ENCODE measurements at regions not wholly inside any gene's neighbourhood (a gene's known extent, or its start where the extent isn't known, plus 50 kb on each side); places are given as distances from the start of the nearest gene placed in this dataset.
"Not testable (repeated sequence)": the region's sequence is repeated elsewhere in the genome, so short reads cannot be mapped to it uniquely, and the experiment has no call there.

DNA sequence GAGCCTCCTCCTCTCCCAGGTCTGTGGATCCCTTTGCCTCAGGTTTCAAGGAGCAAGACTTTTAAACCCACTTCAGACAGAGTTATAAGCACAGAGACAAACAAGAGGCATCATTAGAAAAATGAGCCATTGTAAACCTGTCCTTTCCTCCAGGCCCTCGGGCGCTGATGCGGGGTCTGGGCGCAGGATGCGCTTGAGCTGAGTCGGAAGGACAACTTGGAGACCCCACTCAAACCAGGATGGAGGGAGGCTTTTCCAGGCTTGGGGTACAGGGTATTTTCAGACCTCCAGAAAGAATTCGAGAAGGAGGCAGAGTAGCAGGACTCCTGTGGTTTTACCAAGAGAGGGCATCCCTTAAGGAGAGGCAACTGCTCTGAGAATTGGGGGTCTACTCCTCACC is 155.6 kb downstream of the NUFIP1 start:
- Mint-ChIP-seq H3K4me3 (no peak overlapping the region), H3K27me3 (ENCODE audit: insufficient read depth) (no peaks in the 10 kb centered on the region), H3K4me1 (ENCODE audit: low read depth) (peaks cover 16% of the 10 kb centered on the region), H3K27ac (no peak overlapping the region), H3K9me3 (no peaks in the 10 kb centered on the region), H3K36me3 (ENCODE audit: low read depth) (no peaks in the 10 kb centered on the region)
- no peak for DNase-seq
- TF ChIP-seq, protein P1, sequence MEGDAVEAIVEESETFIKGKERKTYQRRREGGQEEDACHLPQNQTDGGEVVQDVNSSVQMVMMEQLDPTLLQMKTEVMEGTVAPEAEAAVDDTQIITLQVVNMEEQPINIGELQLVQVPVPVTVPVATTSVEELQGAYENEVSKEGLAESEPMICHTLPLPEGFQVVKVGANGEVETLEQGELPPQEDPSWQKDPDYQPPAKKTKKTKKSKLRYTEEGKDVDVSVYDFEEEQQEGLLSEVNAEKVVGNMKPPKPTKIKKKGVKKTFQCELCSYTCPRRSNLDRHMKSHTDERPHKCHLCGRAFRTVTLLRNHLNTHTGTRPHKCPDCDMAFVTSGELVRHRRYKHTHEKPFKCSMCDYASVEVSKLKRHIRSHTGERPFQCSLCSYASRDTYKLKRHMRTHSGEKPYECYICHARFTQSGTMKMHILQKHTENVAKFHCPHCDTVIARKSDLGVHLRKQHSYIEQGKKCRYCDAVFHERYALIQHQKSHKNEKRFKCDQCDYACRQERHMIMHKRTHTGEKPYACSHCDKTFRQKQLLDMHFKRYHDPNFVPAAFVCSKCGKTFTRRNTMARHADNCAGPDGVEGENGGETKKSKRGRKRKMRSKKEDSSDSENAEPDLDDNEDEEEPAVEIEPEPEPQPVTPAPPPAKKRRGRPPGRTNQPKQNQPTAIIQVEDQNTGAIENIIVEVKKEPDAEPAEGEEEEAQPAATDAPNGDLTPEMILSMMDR (IDR thresholded peaks at IDR 0.05), result no peak

DNA sequence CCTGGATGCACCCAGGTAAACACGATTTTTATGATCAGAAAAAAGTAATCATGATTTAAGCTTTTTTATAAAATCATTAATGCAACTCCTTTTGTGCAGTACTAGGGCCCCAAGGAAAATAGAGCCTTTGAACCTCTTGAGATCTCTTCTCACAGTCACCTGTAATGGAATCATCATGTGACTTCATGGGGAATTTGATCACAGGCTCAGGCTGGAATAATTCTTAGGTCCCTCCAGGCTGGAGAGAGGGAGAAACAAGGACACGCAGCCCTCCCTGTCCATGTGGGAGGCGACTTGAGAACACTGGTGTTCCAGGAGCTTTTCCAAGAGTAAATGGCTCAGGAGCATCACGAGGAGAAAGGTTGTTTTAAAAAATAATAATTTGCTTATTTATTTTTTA is 156.1 kb downstream of the NUFIP1 start:
- no peak overlapping the region for H3K27ac Mint-ChIP-seq

DNA sequence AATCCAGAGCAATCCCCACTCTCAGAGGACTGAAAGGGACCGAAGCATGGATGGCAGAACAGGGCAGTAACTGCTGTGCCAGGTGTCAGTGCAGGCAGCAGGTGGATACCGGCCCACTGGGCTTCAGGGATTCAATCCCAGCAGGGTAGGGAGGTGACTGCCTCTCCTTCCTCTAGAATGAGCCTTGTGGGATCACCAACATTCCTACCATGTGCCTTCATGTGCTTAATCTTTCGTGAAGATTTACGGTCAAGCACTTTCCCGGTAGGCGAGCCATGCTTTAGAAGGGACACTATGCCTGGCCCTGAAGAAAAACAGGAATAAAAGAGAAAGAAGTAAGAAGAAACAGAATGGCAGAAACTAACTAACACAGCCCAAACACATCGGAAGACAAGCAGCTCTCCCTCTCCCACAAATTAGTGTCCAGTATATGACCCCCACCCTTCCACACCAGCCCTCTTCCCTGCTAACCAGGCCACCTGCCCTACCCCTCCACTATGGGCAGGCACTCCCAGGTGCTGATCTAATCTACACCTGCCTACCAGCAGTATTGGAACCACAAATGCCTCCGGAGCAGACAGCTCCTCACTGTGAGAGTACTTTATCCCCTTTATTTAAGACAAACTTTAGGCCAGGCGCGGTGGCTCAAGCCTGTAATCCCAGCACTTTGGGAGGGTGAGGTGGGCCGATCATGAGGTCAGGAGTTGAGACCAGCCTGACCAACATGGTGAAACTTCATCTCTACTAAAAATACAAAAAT is 162.5 kb downstream of the NUFIP1 start:
- Mint-ChIP-seq H3K4me3 (no peak overlapping the region), H3K27ac (no peak overlapping the region), H3K27me3 (ENCODE audit: insufficient read depth) (peaks cover 1% of the 10 kb centered on the region; the same call in 1 of the 2 replicates), H3K4me1 (ENCODE audit: low read depth) (peaks cover 8% of the 10 kb centered on the region), H3K36me3 (ENCODE audit: low read depth) (no peaks in the 10 kb centered on the region), H3K9me3 (no peaks in the 10 kb centered on the region)
- TF ChIP-seq, protein P1 (IDR thresholded peaks at IDR 0.05), result no peak
- DNase-seq, result no peak

More for the DNA sequence above, 156.1 kb downstream of the NUFIP1 start:
- Mint-ChIP-seq H3K27me3 (ENCODE audit: insufficient read depth) (no peaks in the 10 kb centered on the region), H3K4me3 (no peak overlapping the region), H3K9me3 (no peaks in the 10 kb centered on the region), H3K36me3 (ENCODE audit: low read depth) (no peaks in the 10 kb centered on the region), H3K4me1 (ENCODE audit: low read depth) (peaks cover 16% of the 10 kb centered on the region)
- no peak for DNase-seq
- TF ChIP-seq, protein P1 (IDR thresholded peaks at IDR 0.05), result no peak

DNA sequence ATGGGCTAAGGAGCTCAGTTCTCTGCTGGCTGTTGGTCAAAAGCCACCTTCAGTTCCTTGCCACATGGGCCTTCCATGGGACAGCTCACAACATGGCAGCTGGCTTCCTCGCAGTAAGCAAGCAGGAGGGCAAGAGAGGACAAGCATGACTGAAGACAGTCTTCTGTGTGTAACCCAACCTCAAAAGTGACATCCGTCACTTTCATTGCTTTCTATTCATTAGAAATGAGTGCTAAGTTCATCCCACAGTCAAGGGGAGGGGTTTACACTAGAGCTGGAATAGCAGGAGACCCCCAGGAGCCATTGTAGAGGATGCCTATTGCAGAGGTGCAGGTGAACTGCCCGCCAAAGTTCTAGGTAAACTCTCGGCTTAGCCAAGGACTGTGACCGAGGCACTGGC is 163.3 kb downstream of the NUFIP1 start:
- H3K27me3 Mint-ChIP-seq (ENCODE audit: insufficient read depth), result peaks cover 2% of the 10 kb centered on the region; the same call in 1 of the 2 replicates
- peaks cover 8% of the 10 kb centered on the region for H3K4me1 Mint-ChIP-seq (ENCODE audit: low read depth)
- no peak overlapping the region for H3K27ac Mint-ChIP-seq
- DNase-seq, result no peak
- H3K9me3 Mint-ChIP-seq, result no peaks in the 10 kb centered on the region
- TF ChIP-seq, protein P1 (IDR thresholded peaks at IDR 0.05), result no peak
- no peak overlapping the region for H3K4me3 Mint-ChIP-seq
- no peaks in the 10 kb centered on the region for H3K36me3 Mint-ChIP-seq (ENCODE audit: low read depth)

DNA sequence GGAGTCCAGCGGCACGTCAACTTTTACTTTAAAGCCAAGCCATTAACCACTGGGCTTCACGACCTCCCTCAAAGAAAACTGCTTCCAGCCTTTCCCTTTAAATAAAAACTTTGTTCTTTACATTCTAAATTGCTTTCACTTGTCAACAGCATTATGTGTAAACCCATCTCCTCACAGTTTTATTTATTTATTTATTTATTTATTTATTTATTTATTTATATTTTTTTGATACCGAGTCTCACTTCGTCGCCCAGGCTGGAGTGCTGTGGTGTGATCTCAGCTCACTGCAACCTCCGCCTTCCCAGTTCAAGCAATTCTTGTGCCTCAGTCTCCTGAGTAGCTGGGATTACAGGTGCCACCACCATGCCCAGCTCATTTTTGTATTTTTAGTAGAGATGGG is 165.7 kb downstream of the NUFIP1 start:
- H3K4me1 Mint-ChIP-seq (ENCODE audit: low read depth), result peaks cover 27% of the 10 kb centered on the region
- H3K27ac Mint-ChIP-seq; H3K9me3 Mint-ChIP-seq; H3K4me3 Mint-ChIP-seq; H3K27me3 Mint-ChIP-seq (ENCODE audit: insufficient read depth); DNase-seq; H3K36me3 Mint-ChIP-seq (ENCODE audit: low read depth): not testable (repeated sequence)

DNA sequence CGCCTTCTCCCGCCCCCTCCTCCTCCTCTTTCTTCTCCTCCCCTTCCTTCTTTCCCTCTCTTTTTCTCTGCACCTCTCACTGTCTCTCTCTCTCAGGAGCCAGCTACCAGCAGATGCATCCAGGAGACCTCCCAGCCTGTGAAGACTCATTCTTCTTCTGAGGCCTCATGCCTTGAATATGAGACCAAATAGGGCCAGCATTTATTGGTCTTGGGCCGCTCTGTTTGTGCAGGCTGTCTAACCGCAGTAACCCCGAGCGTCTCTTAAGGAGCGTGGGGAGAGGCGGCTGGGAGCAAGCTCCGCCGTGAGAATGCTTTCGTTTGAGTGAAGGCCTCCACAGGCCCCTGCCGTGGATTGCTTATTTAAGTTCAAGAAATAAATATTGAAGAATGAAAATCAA is 167.0 kb downstream of the NUFIP1 start:
- Mint-ChIP-seq H3K4me1 (ENCODE audit: low read depth) (peaks cover 39% of the 10 kb centered on the region), H3K27me3 (ENCODE audit: insufficient read depth) (peaks cover 2% of the 10 kb centered on the region; the same call in 1 of the 2 replicates), H3K36me3 (ENCODE audit: low read depth) (no peaks in the 10 kb centered on the region), H3K27ac (no peak overlapping the region), H3K4me3 (no peak overlapping the region), H3K9me3 (no peaks in the 10 kb centered on the region)
- TF ChIP-seq, protein P1 (IDR thresholded peaks at IDR 0.05), result no peak
- no peak for DNase-seq

Measured in HFFc6 (cell line).